ENCODE measurements at regions not wholly inside any gene's neighbourhood (a gene's known extent, or its start where the extent isn't known, plus 50 kb on each side); places are given as distances from the start of the nearest gene placed in this dataset.

- no peak for DNase-seq (ENCODE audit: low spot score)
Observed at GRCh38 chr5:143870362-143870761, 58.4 kb downstream of the HMHB1 start.

- no peak for DNase-seq (ENCODE audit: low spot score)
Observed at GRCh38 chr5:143870871-143871632, 59.1 kb downstream of the HMHB1 start.

GRCh38 chr5:143871672-143872071 is 59.7 kb downstream of the HMHB1 start:
- no peak for DNase-seq (ENCODE audit: low spot score)

GRCh38 chr5:143874312-143874711 is 62.4 kb downstream of the HMHB1 start:
- no peak for DNase-seq (ENCODE audit: low spot score)

- DNase-seq (ENCODE audit: low spot score), result no peak
Observed at GRCh38 chr5:143877196-143877595, 65.2 kb downstream of the HMHB1 start.

- no peak for DNase-seq (ENCODE audit: low spot score)
Observed at GRCh38 chr5:143878430-143878829, 66.5 kb downstream of the HMHB1 start.

- no peak for DNase-seq (ENCODE audit: low spot score)
Observed at GRCh38 chr5:143879646-143880045, 67.7 kb downstream of the HMHB1 start.

GRCh38 chr5:143880178-143880577 is 68.2 kb downstream of the HMHB1 start:
- DNase-seq (ENCODE audit: low spot score), result no peak

- DNase-seq (ENCODE audit: low spot score), result peak; percentile 6
Observed at GRCh38 chr5:143882520-143882919, 70.6 kb downstream of the HMHB1 start.

GRCh38 chr5:143886096-143886495 is 74.1 kb downstream of the HMHB1 start:
- DNase-seq (ENCODE audit: low spot score), result no peak

- DNase-seq (ENCODE audit: low spot score), result no peak
Observed at GRCh38 chr5:143886651-143887638, 75.0 kb downstream of the HMHB1 start.

GRCh38 chr5:143887903-143888665 is 76.1 kb downstream of the HMHB1 start:
- no peak for DNase-seq (ENCODE audit: low spot score)

GRCh38 chr5:143888912-143889311 is 77.0 kb downstream of the HMHB1 start:
- DNase-seq (ENCODE audit: low spot score), result no peak

GRCh38 chr5:143889986-143890385 is 78.0 kb downstream of the HMHB1 start:
- no peak for DNase-seq (ENCODE audit: low spot score)

GRCh38 chr5:143890487-143890886 is 78.5 kb downstream of the HMHB1 start:
- DNase-seq (ENCODE audit: low spot score), result no peak

- DNase-seq (ENCODE audit: low spot score), result no peak
Observed at GRCh38 chr5:143892271-143892670, 80.3 kb downstream of the HMHB1 start.

GRCh38 chr5:143892908-143893307 is 80.9 kb downstream of the HMHB1 start:
- no peak for DNase-seq (ENCODE audit: low spot score)

- no peak for DNase-seq (ENCODE audit: low spot score)
Observed at GRCh38 chr5:143893638-143894037, 81.7 kb downstream of the HMHB1 start.

- no peak for DNase-seq (ENCODE audit: low spot score)
Observed at GRCh38 chr5:143896516-143896915, 84.6 kb downstream of the HMHB1 start.

- no peak for DNase-seq (ENCODE audit: low spot score)
Observed at GRCh38 chr5:143896966-143897365, 85.0 kb downstream of the HMHB1 start.

- no peak for DNase-seq (ENCODE audit: low spot score)
Observed at GRCh38 chr5:143898381-143898780, 86.4 kb downstream of the HMHB1 start.

GRCh38 chr5:143898916-143899591 is 87.1 kb downstream of the HMHB1 start:
- DNase-seq (ENCODE audit: low spot score), result no peak
